ENCODE measurements at regions not wholly inside any gene's neighbourhood (a gene's known extent, or its start where the extent isn't known, plus 50 kb on each side); places are given as distances from the start of the nearest gene placed in this dataset.

DNA sequence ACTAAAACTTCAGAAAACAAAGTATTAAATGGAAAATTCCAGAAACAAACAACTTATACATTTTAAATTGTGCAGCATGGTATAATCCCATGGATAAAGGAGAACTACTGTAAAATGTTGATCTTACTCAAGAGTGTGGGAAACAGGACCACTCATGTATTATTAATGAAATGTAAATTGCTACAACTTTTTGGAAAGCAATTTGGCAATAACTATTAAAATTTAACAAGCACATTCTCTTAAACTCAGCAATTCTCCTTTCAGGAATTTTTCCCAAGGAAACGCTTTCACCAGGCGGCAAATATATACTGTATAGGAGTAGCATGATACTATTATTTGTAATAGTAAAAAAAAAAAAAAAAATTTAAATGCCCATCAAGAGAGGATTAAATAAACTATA lies 284.5 kb upstream of the AMIGO2 start:
- Histone ChIP-seq H3K36me3 (ENCODE audit: low read depth, low read length) (no peaks in the 10 kb centered on the region), H3K4me1 (ENCODE audit: insufficient read depth, low read length) (peaks cover 4% of the 10 kb centered on the region; the same call in 1 of the 2 replicates), H3F3A (ENCODE audit: low read length, unreplicated experiment) (no peaks in the 10 kb centered on the region), H2AFZ (ENCODE audit: low read length) (no peak overlapping the region), H3K79me2 (ENCODE audit: low read length) (no peaks in the 10 kb centered on the region), H3K4me3 (ENCODE audit: low read length) (no peak overlapping the region), H3K27me3 (ENCODE audit: low read length) (no peaks in the 10 kb centered on the region), H3K27ac (ENCODE audit: low read length) (no peak overlapping the region), H3K9me2 (replicated peaks; ENCODE audit: low read length) (no peaks in the 10 kb centered on the region), H3K4me2 (ENCODE audit: low read length) (no peak overlapping the region), H4K20me1 (ENCODE audit: low read length) (no peaks in the 10 kb centered on the region), H3K9ac (ENCODE audit: low read length) (no peak overlapping the region), H3K9me3 (ENCODE audit: low read length) (no peaks in the 10 kb centered on the region)
- BruUV-seq (replicated peaks) = no TSS peak
- ChIA-PET POLR2A (ENCODE audit: unreplicated experiment) (no interaction called here), CTCF (no interaction called here)
- intact Hi-C loops (cut with micrococcal nuclease) = no loop called here
- TF ChIP-seq EZH2 (IDR thresholded peaks at IDR 0.05; ENCODE audit: low read length, unreplicated experiment) (no peak), EZH2phosphoT487 (IDR thresholded peaks at IDR 0.05; ENCODE audit: borderline replicate concordance, low read length) (no peak)
- TF ChIP-seq, protein P1, sequence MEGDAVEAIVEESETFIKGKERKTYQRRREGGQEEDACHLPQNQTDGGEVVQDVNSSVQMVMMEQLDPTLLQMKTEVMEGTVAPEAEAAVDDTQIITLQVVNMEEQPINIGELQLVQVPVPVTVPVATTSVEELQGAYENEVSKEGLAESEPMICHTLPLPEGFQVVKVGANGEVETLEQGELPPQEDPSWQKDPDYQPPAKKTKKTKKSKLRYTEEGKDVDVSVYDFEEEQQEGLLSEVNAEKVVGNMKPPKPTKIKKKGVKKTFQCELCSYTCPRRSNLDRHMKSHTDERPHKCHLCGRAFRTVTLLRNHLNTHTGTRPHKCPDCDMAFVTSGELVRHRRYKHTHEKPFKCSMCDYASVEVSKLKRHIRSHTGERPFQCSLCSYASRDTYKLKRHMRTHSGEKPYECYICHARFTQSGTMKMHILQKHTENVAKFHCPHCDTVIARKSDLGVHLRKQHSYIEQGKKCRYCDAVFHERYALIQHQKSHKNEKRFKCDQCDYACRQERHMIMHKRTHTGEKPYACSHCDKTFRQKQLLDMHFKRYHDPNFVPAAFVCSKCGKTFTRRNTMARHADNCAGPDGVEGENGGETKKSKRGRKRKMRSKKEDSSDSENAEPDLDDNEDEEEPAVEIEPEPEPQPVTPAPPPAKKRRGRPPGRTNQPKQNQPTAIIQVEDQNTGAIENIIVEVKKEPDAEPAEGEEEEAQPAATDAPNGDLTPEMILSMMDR (conservative IDR thresholded peaks at IDR 0.05; ENCODE audit: low read depth, low read length) = no peak
- DNase-seq (no peak), ATAC-seq (no peak)

DNA sequence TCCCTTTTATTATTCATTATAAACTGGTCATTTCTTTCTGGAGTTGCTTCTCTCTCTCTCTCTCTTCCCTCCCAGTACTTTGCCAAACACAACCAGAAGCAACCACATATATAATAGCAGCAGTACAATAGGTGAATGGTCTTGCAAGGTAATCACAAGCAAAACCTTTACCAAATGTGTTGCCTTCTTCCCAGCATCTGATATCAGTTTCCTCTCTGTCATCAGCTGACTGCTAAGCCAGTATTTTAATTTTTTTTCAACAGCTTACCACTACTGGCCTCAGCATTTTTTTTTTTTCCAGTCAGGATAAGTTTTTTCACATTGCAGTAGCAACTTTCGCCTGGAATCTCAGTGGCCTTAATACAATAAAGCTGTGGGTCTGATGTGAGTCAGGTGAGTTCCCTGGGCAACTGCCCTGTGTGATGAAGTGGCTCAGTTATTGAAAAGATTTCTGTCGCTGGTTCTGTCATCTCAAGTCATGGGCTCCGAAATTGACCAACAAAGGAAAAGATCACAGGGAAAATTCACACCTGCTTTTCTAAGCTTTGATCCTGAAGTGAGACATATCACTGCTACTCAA lies 282.5 kb upstream of the AMIGO2 start:
- Histone ChIP-seq H3K4me1 (ENCODE audit: insufficient read depth, low read length) (peaks cover 4% of the 10 kb centered on the region; the same call in 1 of the 2 replicates), H3K4me2 (ENCODE audit: low read length) (no peak overlapping the region), H3K9me2 (replicated peaks; ENCODE audit: low read length) (no peaks in the 10 kb centered on the region), H3K4me3 (ENCODE audit: low read length) (no peak overlapping the region), H3K36me3 (ENCODE audit: low read depth, low read length) (no peaks in the 10 kb centered on the region), H3K9me3 (ENCODE audit: low read length) (no peaks in the 10 kb centered on the region), H3K79me2 (ENCODE audit: low read length) (no peaks in the 10 kb centered on the region), H3K27ac (ENCODE audit: low read length) (no peak overlapping the region), H3K27me3 (ENCODE audit: low read length) (no peaks in the 10 kb centered on the region), H3F3A (ENCODE audit: low read length, unreplicated experiment) (no peaks in the 10 kb centered on the region), H2AFZ (ENCODE audit: low read length) (no peak overlapping the region), H3K9ac (ENCODE audit: low read length) (no peak overlapping the region), H4K20me1 (ENCODE audit: low read length) (no peaks in the 10 kb centered on the region)
- ChIA-PET POLR2A (ENCODE audit: unreplicated experiment) (no interaction called here), CTCF (no interaction called here)
- ATAC-seq (no peak), DNase-seq (no peak)
- TF ChIP-seq EZH2 (IDR thresholded peaks at IDR 0.05; ENCODE audit: low read length, unreplicated experiment) (no peak), EZH2phosphoT487 (IDR thresholded peaks at IDR 0.05; ENCODE audit: borderline replicate concordance, low read length) (no peak)
- TF ChIP-seq, protein P1 (conservative IDR thresholded peaks at IDR 0.05; ENCODE audit: low read depth, low read length) = no peak
- BruUV-seq (replicated peaks) = no TSS peak
- intact Hi-C loops (cut with micrococcal nuclease) = no loop called here

DNA sequence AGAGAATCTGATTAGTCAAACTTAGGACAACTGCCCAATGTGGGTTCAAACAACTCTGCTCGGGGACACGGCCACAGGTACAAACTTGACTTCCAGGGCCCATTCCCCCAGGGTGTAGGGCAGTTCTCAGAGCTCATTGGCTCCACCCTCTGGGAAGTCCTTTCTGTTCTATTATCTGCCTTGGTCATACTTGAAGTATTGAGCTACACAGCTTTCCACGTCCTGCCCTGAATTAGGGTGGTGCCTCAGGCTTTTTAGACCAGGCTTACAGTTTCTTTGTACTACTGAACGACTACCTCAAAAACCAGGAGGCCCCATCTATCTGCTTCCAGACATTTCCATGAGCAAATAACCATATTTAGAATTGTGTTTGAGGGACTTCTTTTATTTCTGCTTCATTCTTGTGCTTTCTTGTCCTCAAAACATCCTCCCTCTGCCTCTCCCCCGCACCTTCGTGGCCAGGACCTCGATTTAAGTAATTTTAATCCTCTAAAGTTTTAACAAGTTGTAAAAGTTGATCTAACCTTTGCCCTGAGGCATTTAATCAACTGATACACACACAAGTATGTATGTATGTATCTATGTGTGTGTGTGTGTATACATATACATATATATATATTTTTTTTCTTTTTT lies 281.7 kb upstream of the AMIGO2 start:
- Histone ChIP-seq H3K9ac (ENCODE audit: low read length) (no peak overlapping the region), H3K27me3 (ENCODE audit: low read length) (no peaks in the 10 kb centered on the region), H3K9me3 (ENCODE audit: low read length) (no peaks in the 10 kb centered on the region), H2AFZ (ENCODE audit: low read length) (peak overlapping the region; percentile 7; the same call in 1 of the 2 replicates), H3K4me1 (ENCODE audit: insufficient read depth, low read length) (peaks cover 4% of the 10 kb centered on the region; the same call in 1 of the 2 replicates), H3K9me2 (replicated peaks; ENCODE audit: low read length) (no peaks in the 10 kb centered on the region), H3K4me2 (ENCODE audit: low read length) (no peak overlapping the region), H4K20me1 (ENCODE audit: low read length) (no peaks in the 10 kb centered on the region), H3K79me2 (ENCODE audit: low read length) (no peaks in the 10 kb centered on the region), H3K27ac (ENCODE audit: low read length) (no peak overlapping the region), H3F3A (ENCODE audit: low read length, unreplicated experiment) (no peaks in the 10 kb centered on the region), H3K4me3 (ENCODE audit: low read length) (no peak overlapping the region), H3K36me3 (ENCODE audit: low read depth, low read length) (no peaks in the 10 kb centered on the region)
- POLR2A ChIA-PET (ENCODE audit: unreplicated experiment) = no interaction called here
- DNase-seq (no peak), ATAC-seq (no peak)
- CTCF ChIA-PET = no interaction called here
- intact Hi-C loops (cut with micrococcal nuclease) = no loop called here
- BruUV-seq (replicated peaks) = no TSS peak
- TF ChIP-seq EZH2phosphoT487 (IDR thresholded peaks at IDR 0.05; ENCODE audit: borderline replicate concordance, low read length) = no peak
- TF ChIP-seq, protein P1 (conservative IDR thresholded peaks at IDR 0.05; ENCODE audit: low read depth, low read length) = no peak; the same call in 1 of the 2 replicates
- TF ChIP-seq EZH2 (IDR thresholded peaks at IDR 0.05; ENCODE audit: low read length, unreplicated experiment) = no peak

All from PC-3 (cell line).